M059J (cell line): ENCODE measurements at regions not wholly inside any gene's neighbourhood (a gene's known extent, or its start where the extent isn't known, plus 50 kb on each side); places are given as distances from the start of the nearest gene placed in this dataset.

ENCODE experiments used
- DNase-seq: peaks from one replicate; pipeline ENCODE4 v3.0.0-alpha.2; 2012; ENCODE audit warnings: low read depth

DNA sequence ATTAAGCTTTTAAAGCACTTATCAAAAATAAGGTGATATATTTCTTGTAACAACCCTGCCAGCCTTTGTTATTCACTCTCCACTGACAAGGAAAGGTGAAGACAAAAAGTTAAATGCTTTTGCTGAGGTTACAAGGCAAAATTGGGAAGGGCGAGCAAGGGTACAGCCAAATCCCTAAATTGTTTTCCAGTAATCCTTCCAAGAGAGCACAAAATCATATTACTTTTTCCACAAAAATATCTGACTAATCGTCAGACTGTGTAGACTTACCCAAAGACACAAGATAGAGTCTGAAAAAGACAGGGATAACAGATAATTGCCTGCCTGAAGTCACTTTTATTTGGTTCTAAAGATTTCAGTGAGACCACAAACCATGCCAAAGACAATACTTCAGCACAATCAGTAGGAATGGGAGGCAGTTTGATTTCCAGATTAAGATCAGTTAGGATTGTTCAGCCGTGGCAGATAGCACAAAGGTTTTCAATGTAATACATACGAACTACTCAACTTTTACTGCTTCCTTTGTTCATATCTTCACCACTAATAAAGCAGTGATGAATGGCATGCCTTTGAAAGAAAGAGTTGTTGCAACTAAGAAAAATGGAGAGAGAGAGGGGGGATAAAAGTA is 383.8 kb upstream of the TUSC1 start:
- peak; percentile 63 for DNase-seq

- DNase-seq: peak; percentile 74
These were observed 380.1 kb upstream of the TUSC1 start for GRCh38 chr9:26058111-26058895.

- DNase-seq: no peak
These were observed 378.8 kb upstream of the TUSC1 start for GRCh38 chr9:26057050-26057449.

- DNase-seq: peak; percentile 53
These were observed 376.6 kb upstream of the TUSC1 start for GRCh38 chr9:26054600-26055520.

- peak; percentile 33 for DNase-seq
These were observed 375.7 kb upstream of the TUSC1 start for GRCh38 chr9:26053954-26054353.

DNA sequence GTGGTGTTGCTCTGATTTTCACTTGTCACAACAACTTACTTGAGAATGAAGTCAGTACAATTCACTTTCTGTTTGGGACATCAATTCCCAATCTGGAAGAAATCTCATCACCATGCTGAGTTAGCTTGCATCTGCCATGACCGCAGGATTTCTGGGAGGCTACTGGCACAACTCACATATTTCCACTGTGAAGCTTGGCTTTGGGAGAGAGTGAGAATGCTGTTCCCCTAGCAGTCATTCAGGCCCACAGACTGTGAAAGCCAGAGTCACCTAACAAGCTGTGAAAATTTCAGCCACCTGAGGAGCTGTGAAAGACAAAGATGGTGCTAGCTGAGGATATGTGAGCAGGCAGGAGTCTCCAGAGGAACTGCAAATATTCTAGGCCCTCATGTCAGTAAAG is 365.2 kb upstream of the TUSC1 start:
- no peak for DNase-seq

DNA sequence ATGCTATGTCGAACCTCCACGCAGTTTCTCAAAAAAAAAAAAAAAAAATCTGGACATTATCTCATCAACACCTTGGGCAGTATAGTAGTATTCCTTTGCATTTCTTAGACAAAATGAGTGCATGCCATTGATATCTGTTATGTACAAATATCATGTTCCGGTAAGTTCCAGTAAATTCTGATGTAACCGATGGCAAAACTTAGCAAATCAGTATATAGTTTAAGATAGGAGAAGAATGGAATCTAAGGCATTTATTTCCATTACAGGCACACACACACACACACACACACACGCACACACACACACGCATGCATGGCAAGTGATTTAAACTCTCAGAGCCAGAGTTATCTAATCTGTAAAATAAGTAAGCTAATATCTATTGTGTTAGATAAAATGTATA is 356.5 kb upstream of the TUSC1 start:
- DNase-seq: no peak

GRCh38 chr9:26033336-26033735 is 355.1 kb upstream of the TUSC1 start:
- peak; percentile 18 for DNase-seq

GRCh38 chr9:26026423-26027100 is 348.3 kb upstream of the TUSC1 start:
- DNase-seq: no peak

DNA sequence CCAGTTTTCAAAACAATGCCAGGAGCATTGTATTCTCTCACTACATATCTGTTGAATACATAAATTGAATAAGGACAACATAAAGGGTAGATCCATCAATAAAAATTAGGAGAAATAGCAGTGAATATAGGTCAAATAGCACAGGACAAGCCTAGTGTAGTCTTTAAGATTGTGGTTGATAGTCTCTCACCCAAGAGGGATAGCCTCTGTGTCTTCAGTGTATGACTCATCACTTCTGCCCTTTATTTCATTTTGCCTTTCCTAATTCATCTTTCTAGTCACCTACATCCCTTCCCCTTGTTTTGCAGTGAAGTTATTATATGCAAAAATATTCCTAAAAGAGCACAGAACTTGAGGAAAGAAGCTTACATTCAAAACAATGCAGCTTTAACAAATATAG is 335.0 kb upstream of the TUSC1 start:
- DNase-seq: peak; percentile 62

DNA sequence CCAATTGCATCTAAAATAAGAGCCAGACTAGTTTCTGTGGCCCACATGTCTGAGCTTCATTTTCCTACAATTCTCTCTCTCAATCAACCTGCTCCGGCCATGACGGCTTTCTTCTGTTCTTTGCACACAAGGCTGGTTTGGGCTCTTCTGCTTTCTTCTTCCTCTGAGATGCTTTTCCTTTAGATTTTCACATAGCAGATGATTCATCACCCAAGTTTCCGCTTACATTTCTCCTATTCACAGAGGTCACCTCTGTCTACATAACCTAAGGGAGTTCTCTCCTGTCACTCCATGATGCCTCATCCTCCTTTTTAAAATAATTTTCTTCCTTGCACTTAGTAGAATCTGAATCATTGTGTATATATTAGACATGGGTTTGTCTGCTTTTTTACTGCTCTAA is 334.6 kb upstream of the TUSC1 start:
- peak; percentile 88 for DNase-seq

DNA sequence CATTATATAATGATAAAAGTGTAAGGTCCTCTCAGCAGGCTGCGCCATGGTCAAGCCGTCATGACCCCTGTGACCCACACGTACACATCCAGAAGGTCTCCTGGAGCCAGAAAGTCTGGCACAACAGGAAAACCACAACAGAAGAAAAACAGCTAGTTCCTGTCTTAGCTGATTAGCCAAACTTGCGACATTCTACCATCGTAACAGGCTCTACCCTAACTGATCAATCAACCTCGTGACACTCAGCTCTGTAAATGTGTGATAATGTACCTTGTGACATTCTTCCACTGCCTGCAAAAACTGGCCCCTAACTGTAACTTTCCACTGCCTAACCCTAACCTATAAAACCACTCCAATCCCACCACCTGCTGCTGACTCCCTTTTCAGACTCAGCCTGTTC is 316.4 kb upstream of the TUSC1 start:
- DNase-seq: peak; percentile 37

DNA sequence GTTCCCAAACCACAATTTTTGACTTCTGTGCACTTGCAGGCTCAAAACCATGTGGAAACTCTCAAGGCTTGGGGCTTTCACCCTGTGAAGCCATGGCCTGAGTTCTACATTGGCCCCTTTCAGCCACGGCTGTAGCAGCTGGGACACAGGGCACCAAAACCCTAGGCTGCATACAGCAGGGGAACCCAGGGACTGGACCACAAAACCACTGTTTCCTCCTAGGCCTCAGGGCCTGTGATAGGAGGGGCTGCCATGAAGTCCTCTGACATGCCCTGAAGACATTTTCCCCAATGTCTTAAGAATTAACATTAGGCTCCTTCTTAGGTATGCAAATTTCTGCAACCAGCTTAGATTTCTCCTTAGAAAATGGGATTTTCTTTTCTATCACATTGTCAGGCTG is 312.1 kb upstream of the TUSC1 start:
- peak; percentile 60 for DNase-seq

- DNase-seq: no peak
These were observed 297.4 kb upstream of the TUSC1 start for GRCh38 chr9:25975667-25976066.

DNA sequence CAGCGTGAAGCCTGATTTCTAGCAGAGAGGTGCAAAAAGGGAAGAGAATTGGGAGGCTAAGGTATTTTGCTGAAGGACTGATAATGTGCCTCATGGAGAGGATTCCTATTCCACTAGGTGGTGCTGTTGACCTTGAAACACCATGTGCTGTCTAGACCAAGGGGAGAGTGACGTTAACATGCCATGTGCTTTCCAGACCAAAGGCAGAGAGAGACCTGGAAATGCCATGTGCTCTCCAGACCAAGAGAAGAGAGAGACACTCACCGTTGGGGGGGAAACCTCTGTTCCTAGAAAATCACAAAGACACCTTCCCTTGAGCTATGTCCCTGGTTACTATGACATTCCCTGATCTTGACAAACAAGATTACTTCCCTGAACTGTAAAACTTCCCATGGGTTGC is 286.0 kb upstream of the TUSC1 start:
- peak; percentile 88 for DNase-seq

- no peak for DNase-seq
These were observed 281.9 kb upstream of the TUSC1 start for GRCh38 chr9:25960178-25960577.

- DNase-seq: no peak
These were observed 276.0 kb upstream of the TUSC1 start for GRCh38 chr9:25954209-25954608.

DNA sequence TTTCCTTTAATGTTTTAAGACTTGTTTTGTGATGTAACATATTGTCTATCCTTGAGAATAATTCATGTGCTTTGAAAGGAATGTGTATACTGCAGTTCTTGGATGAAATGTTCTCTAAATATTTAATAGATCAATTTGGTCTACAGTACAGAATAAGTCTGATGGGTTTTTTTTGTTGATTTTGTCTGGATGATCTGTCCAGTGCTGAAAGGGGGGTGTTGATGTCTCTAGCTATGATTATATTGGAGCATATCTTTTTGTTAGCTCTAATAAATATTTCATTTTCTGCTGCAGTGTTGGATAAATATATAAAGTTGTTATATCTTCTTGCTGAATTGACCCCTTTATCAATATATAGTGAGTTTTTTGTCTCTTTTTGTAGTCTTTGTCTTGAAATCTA is 269.9 kb upstream of the TUSC1 start:
- no peak for DNase-seq

DNA sequence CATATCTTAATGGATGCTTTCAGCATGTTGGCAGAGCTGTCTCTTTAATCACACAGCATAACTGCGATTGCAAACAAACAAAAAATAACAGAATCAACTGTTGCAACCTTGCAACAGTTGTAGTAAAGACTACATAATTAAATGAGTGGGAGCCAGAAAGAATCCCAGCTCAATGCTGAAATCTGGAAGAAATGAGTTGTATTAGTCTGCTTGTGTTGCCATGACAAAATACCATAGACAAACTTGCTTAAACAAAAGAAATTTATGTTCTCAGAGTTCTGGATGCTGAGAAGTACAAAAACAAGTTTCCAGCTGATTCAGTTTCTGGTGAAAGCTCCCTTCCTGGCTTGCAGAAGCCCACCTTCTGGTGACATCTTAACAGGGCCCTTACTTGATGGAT is 260.9 kb upstream of the TUSC1 start:
- DNase-seq: no peak

DNA sequence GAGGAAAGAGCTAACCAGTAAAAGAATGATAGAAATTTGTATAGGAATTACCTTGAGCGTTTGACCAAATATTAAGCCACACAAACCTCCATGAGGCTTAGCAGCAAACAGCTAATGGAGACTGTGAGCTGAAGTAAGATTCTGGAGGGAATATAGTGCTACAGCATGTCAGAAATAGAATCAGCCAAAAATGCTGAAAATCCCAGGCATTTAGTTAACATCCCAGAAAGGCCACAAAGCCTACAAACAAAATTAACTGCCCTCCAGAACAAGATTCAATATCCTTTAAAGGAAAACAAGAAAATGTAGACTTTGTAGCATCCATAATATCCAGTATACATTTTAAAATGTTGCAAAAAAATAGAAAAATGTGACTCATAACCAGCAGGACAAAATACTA is 257.8 kb upstream of the TUSC1 start:
- DNase-seq: no peak

DNA sequence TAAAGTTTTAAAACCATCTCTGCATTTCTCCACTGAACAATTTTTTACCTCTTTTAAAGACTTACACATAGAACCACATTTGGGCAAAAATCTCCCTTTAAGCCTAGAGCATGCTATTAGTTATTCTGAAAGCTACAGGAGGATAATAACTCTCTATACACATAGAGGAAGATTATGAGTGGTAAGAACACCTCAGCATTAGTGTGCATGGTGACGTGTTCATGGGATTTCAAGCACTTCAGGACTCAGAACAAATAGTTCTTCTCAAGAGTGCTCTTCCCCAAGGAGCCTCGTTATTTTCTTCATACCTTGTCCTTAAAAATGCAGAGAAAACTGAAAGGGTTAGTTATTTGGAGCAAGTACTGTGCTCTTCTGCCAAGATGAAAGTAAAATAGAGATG is 256.9 kb upstream of the TUSC1 start:
- peak; percentile 52 for DNase-seq

DNA sequence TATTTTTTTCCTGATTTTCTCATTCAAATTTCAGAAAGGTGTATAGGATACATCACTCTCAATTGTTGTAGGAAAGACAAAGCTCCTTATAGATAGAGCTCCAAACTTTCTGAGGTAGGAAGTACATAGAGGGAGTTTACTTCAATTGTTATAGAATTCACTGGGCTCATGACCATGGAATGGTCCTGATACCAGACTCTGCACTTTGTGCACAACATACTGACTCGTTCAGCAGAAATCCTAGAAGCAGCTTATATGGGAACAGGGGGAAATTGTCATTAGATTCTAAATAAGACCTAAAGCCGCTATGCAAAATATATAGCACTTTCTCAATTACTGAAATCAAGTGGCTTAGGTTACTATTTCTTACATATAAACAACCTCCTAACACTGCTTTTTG is 240.5 kb upstream of the TUSC1 start:
- no peak for DNase-seq
